ENCODE measurements at regions not wholly inside any gene's neighbourhood (a gene's known extent, or its start where the extent isn't known, plus 50 kb on each side); places are given as distances from the start of the nearest gene placed in this dataset.

DNA sequence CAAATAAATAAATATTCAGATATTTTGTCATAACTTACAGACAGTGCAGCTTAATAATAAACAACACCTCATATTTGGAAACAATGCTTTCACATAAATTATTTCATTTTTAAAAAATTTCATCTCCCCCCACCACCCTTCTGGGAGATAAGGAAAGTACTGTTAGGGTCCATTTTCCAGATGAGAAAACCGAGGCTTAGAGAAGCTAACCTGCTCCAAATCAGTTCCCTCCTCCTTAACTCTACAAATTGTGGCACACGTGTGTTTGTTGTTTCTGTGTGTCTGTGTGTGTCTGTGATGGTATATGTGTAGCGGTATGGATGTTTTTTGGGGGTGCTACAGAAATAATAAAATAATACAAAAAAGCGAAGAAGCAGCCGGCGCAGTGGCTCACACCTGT, 54.2 kb upstream of the NAA20 start:
- TF ChIP-seq, protein P1, sequence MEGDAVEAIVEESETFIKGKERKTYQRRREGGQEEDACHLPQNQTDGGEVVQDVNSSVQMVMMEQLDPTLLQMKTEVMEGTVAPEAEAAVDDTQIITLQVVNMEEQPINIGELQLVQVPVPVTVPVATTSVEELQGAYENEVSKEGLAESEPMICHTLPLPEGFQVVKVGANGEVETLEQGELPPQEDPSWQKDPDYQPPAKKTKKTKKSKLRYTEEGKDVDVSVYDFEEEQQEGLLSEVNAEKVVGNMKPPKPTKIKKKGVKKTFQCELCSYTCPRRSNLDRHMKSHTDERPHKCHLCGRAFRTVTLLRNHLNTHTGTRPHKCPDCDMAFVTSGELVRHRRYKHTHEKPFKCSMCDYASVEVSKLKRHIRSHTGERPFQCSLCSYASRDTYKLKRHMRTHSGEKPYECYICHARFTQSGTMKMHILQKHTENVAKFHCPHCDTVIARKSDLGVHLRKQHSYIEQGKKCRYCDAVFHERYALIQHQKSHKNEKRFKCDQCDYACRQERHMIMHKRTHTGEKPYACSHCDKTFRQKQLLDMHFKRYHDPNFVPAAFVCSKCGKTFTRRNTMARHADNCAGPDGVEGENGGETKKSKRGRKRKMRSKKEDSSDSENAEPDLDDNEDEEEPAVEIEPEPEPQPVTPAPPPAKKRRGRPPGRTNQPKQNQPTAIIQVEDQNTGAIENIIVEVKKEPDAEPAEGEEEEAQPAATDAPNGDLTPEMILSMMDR (IDR thresholded peaks at IDR 0.05), result no peak
- TF ChIP-seq POLR2A (IDR thresholded peaks at IDR 0.05), result no peak

Measured in testis (tissue), 2 donors.